Fibroblast of lung (primary cell): ENCODE measurements at regions not wholly inside any gene's neighbourhood (a gene's known extent, or its start where the extent isn't known, plus 50 kb on each side); places are given as distances from the start of the nearest gene placed in this dataset.

Source experiments
- CTCF ChIP-seq, 2 donors: IDR thresholded peaks in 1 of 2; conservative IDR thresholded peaks in 1 of 2; 1 replicate in 1 of 2; 2 replicates in 1 of 2; pipeline ENCODE4 v1.5.1; 2011 to 2012; ENCODE audit warnings: low read length in 2 of 2, control low read depth in 1 of 2, inconsistent platforms in 1 of 2, low read depth in 1 of 2, mild to moderate bottlenecking in 1 of 2
- EZH2 ChIP-seq: IDR thresholded peaks from 2 replicates; pipeline ENCODE4 v1.5.1; 2012; ENCODE audit warnings: low read length, control low read depth, mild to moderate bottlenecking; ENCODE audit errors: missing control alignments

- TF ChIP-seq CTCF (conservative IDR thresholded peaks at IDR 0.05 in 1 of 2, IDR thresholded peaks at IDR 0.05 in 1 of 2; ENCODE audit: low read depth in 1 of 2, low read length in 2 of 2) (no peak), EZH2 (no peak)
Measured at GRCh38 chr3:193982258-193982659, 153.7 kb upstream of the HES1 start.
